ENCODE measurements at regions not wholly inside any gene's neighbourhood (a gene's known extent, or its start where the extent isn't known, plus 50 kb on each side); places are given as distances from the start of the nearest gene placed in this dataset.

- DNase-seq (ENCODE audit: low spot score) = no peak
Measured at GRCh38 chr6:14254505-14254904, 136.9 kb downstream of the CD83 start.

GRCh38 chr6:14255916-14256315 lies 138.3 kb downstream of the CD83 start:
- DNase-seq (ENCODE audit: low spot score) = no peak

GRCh38 chr6:14258117-14258516 lies 140.5 kb downstream of the CD83 start:
- no peak for DNase-seq (ENCODE audit: low spot score)

GRCh38 chr6:14258695-14259593 lies 141.4 kb downstream of the CD83 start:
- DNase-seq (ENCODE audit: low spot score) = no peak

- DNase-seq (ENCODE audit: low spot score) = peak; percentile 56
Measured at GRCh38 chr6:14259594-14260152, 142.1 kb downstream of the CD83 start.

- no peak for DNase-seq (ENCODE audit: low spot score)
Measured at GRCh38 chr6:14260839-14261238, 143.3 kb downstream of the CD83 start.

- no peak for DNase-seq (ENCODE audit: low spot score)
Measured at GRCh38 chr6:14263881-14264424, 146.4 kb downstream of the CD83 start.

- DNase-seq (ENCODE audit: low spot score) = peak; percentile 76
Measured at GRCh38 chr6:14265049-14266021, 147.8 kb downstream of the CD83 start.

GRCh38 chr6:14266266-14266665 lies 148.7 kb downstream of the CD83 start:
- no peak for DNase-seq (ENCODE audit: low spot score)

GRCh38 chr6:14267885-14268660 lies 150.5 kb downstream of the CD83 start:
- DNase-seq (ENCODE audit: low spot score) = no peak

GRCh38 chr6:14269436-14269835 lies 151.9 kb downstream of the CD83 start:
- DNase-seq (ENCODE audit: low spot score) = no peak

GRCh38 chr6:14270142-14270893 lies 152.7 kb downstream of the CD83 start:
- DNase-seq (ENCODE audit: low spot score) = no peak

GRCh38 chr6:14270925-14271788 lies 153.6 kb downstream of the CD83 start:
- no peak for DNase-seq (ENCODE audit: low spot score)

GRCh38 chr6:14271789-14272736 lies 154.5 kb downstream of the CD83 start:
- DNase-seq (ENCODE audit: low spot score) = no peak

- DNase-seq (ENCODE audit: low spot score) = no peak
Measured at GRCh38 chr6:14272737-14273085, 155.1 kb downstream of the CD83 start.

- no peak for DNase-seq (ENCODE audit: low spot score)
Measured at GRCh38 chr6:14273191-14273590, 155.6 kb downstream of the CD83 start.

GRCh38 chr6:14274016-14274415 lies 156.4 kb downstream of the CD83 start:
- no peak for DNase-seq (ENCODE audit: low spot score)
